ENCODE measurements at regions not wholly inside any gene's neighbourhood (a gene's known extent, or its start where the extent isn't known, plus 50 kb on each side); places are given as distances from the start of the nearest gene placed in this dataset.

DNA sequence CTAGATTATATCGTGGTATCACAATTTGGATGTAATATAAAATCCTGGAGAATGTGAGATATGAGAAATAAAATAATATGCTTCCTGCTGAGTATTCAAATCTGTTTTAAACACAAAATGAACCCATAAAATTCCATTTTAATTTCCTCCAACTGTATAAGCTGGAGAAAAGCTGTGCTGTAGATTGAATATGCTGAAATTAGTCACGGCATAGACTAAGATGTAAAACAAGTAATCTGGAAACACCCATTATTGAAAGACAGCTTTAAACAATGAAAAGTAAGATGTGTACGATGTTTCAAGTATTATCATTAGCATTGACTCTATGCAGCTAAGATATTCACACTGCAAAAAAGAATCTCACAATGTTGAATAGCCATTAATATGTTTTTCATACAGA lies 403.4 kb upstream of the BRINP3 start:
- ChIA-PET POLR2A (no interaction called here), CTCF (no interaction called here)
- no peak overlapping the region for H3K4me3 Mint-ChIP-seq
- ATAC-seq: no peak
- no peaks in the 10 kb centered on the region for H3K4me1 Mint-ChIP-seq
- H3K36me3 Mint-ChIP-seq: no peaks in the 10 kb centered on the region
- no peaks in the 10 kb centered on the region for H3K27me3 Mint-ChIP-seq (ENCODE audit: low read depth)
- H3K27ac Mint-ChIP-seq: no peak overlapping the region
- no peak for TF ChIP-seq ETV6 (CRISPR knock-in tag; IDR thresholded peaks at IDR 0.05)
- no peak for TF ChIP-seq ZNF263 (CRISPR knock-in tag; IDR thresholded peaks at IDR 0.05; ENCODE audit: low read depth)
- TF ChIP-seq NFATC4 (CRISPR knock-in tag; IDR thresholded peaks at IDR 0.05): no peak
- TF ChIP-seq SMAD4 (CRISPR knock-in tag; IDR thresholded peaks at IDR 0.05): no peak
- no peak for TF ChIP-seq ZNF671 (CRISPR knock-in tag; IDR thresholded peaks at IDR 0.05)
- TF ChIP-seq IRF2 (CRISPR knock-in tag; IDR thresholded peaks at IDR 0.05; ENCODE audit: borderline replicate concordance, low read depth): no peak
- no peak for TF ChIP-seq KAT7 (CRISPR knock-in tag; IDR thresholded peaks at IDR 0.05; ENCODE audit: borderline replicate concordance)
- TF ChIP-seq CBFB (CRISPR knock-in tag; IDR thresholded peaks at IDR 0.05; ENCODE audit: low read depth): no peak
- TF ChIP-seq TP53 (CRISPR knock-in tag; IDR thresholded peaks at IDR 0.05): no peak
- no peak for TF ChIP-seq FOXK1 (CRISPR knock-in tag; IDR thresholded peaks at IDR 0.05)
- no peak for TF ChIP-seq NR1H2 (CRISPR knock-in tag; IDR thresholded peaks at IDR 0.05)
- TF ChIP-seq, protein P1, sequence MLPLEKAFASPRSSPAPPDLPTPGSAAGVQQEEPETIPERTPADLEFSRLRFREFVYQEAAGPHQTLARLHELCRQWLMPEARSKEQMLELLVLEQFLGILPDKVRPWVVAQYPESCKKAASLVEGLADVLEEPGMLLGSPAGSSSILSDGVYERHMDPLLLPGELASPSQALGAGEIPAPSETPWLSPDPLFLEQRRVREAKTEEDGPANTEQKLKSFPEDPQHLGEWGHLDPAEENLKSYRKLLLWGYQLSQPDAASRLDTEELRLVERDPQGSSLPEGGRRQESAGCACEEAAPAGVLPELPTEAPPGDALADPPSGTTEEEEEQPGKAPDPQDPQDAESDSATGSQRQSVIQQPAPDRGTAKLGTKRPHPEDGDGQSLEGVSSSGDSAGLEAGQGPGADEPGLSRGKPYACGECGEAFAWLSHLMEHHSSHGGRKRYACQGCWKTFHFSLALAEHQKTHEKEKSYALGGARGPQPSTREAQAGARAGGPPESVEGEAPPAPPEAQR (CRISPR knock-in tag; IDR thresholded peaks at IDR 0.05): no peak
- no peak for TF ChIP-seq ZNF138 (CRISPR knock-in tag; conservative IDR thresholded peaks at IDR 0.05)
- TF ChIP-seq, protein P2, sequence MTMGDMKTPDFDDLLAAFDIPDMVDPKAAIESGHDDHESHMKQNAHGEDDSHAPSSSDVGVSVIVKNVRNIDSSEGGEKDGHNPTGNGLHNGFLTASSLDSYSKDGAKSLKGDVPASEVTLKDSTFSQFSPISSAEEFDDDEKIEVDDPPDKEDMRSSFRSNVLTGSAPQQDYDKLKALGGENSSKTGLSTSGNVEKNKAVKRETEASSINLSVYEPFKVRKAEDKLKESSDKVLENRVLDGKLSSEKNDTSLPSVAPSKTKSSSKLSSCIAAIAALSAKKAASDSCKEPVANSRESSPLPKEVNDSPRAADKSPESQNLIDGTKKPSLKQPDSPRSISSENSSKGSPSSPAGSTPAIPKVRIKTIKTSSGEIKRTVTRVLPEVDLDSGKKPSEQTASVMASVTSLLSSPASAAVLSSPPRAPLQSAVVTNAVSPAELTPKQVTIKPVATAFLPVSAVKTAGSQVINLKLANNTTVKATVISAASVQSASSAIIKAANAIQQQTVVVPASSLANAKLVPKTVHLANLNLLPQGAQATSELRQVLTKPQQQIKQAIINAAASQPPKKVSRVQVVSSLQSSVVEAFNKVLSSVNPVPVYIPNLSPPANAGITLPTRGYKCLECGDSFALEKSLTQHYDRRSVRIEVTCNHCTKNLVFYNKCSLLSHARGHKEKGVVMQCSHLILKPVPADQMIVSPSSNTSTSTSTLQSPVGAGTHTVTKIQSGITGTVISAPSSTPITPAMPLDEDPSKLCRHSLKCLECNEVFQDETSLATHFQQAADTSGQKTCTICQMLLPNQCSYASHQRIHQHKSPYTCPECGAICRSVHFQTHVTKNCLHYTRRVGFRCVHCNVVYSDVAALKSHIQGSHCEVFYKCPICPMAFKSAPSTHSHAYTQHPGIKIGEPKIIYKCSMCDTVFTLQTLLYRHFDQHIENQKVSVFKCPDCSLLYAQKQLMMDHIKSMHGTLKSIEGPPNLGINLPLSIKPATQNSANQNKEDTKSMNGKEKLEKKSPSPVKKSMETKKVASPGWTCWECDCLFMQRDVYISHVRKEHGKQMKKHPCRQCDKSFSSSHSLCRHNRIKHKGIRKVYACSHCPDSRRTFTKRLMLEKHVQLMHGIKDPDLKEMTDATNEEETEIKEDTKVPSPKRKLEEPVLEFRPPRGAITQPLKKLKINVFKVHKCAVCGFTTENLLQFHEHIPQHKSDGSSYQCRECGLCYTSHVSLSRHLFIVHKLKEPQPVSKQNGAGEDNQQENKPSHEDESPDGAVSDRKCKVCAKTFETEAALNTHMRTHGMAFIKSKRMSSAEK (CRISPR knock-in tag; IDR thresholded peaks at IDR 0.05; ENCODE audit: borderline replicate concordance): no peak
- no peak for TF ChIP-seq CREB1 (CRISPR knock-in tag; IDR thresholded peaks at IDR 0.05)
- no peak for TF ChIP-seq NR3C1 (CRISPR knock-in tag; conservative IDR thresholded peaks at IDR 0.05; ENCODE audit: low read depth)
- DNase-seq (ENCODE audit: low spot score): no peak
- H3K9me3 Mint-ChIP-seq: no peaks in the 10 kb centered on the region

DNA sequence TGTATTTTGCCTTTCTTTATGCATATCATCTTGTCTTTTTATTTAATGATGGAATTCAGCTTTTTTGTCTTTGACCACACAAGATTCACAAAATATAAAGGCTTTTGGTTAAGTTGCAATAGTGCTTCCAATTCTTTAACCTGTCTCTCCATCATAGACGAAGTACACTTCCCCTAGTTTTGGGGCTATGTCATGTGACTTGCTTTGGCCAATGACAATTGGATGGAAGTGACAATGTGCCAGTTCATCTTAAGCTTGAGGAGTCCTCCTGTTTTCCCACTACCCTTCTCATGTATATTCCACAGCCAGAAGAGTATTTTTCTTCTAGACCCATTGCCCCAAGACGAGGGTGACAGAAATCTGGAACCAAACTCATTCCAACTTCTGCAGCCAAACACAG lies 419.6 kb upstream of the BRINP3 start:
- DNase-seq (ENCODE audit: low spot score): no peak
- TF ChIP-seq NFATC4 (CRISPR knock-in tag; IDR thresholded peaks at IDR 0.05): no peak
- CTCF ChIA-PET: no interaction called here
- H3K4me1 Mint-ChIP-seq: no peaks in the 10 kb centered on the region
- H3K4me3 Mint-ChIP-seq: no peak overlapping the region
- ATAC-seq: no peak
- no peaks in the 10 kb centered on the region for H3K36me3 Mint-ChIP-seq
- H3K27ac Mint-ChIP-seq: no peak overlapping the region
- POLR2A ChIA-PET: no interaction called here
- H3K27me3 Mint-ChIP-seq (ENCODE audit: low read depth): no peaks in the 10 kb centered on the region
- H3K9me3 Mint-ChIP-seq: peaks cover 8% of the 10 kb centered on the region; the same call in 1 of the 2 replicates

DNA sequence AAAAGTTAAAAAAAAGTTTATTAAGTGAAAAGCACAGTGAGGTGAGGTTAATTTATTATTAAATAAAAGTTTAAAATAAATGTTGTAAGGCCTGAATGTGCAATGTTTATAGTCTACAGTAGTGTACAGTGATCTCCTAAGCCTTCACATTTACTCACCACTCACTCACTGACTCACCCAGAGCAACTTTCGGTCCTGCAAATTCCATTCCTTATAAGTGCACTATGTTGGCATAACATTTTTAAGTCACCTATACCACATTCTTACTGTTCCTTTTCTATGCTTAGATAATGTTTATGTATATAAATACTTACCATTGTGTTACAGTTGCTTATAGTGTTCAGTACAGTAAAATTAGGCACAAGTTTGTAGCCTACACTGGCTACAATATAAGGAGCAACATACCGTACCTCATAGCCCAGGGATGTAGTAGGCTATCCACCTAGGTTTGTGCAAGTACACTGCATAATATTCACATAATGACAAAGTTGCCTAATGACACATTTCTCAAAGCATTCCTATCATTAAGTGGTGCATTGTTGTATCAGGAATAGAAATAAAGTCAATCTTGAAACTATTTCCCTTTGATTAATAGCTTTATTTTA lies 426.5 kb upstream of the BRINP3 start:
- no peak for DNase-seq (ENCODE audit: low spot score)
- ATAC-seq: no peak
- TF ChIP-seq TEAD4 (CRISPR knock-in tag; IDR thresholded peaks at IDR 0.05) (no peak), ESRRA (CRISPR knock-in tag; IDR thresholded peaks at IDR 0.05; ENCODE audit: borderline replicate concordance) (no peak), EMX1 (CRISPR knock-in tag; IDR thresholded peaks at IDR 0.05) (no peak), NR3C1 (CRISPR knock-in tag; conservative IDR thresholded peaks at IDR 0.05; ENCODE audit: low read depth) (no peak)
- TF ChIP-seq, protein P3, sequence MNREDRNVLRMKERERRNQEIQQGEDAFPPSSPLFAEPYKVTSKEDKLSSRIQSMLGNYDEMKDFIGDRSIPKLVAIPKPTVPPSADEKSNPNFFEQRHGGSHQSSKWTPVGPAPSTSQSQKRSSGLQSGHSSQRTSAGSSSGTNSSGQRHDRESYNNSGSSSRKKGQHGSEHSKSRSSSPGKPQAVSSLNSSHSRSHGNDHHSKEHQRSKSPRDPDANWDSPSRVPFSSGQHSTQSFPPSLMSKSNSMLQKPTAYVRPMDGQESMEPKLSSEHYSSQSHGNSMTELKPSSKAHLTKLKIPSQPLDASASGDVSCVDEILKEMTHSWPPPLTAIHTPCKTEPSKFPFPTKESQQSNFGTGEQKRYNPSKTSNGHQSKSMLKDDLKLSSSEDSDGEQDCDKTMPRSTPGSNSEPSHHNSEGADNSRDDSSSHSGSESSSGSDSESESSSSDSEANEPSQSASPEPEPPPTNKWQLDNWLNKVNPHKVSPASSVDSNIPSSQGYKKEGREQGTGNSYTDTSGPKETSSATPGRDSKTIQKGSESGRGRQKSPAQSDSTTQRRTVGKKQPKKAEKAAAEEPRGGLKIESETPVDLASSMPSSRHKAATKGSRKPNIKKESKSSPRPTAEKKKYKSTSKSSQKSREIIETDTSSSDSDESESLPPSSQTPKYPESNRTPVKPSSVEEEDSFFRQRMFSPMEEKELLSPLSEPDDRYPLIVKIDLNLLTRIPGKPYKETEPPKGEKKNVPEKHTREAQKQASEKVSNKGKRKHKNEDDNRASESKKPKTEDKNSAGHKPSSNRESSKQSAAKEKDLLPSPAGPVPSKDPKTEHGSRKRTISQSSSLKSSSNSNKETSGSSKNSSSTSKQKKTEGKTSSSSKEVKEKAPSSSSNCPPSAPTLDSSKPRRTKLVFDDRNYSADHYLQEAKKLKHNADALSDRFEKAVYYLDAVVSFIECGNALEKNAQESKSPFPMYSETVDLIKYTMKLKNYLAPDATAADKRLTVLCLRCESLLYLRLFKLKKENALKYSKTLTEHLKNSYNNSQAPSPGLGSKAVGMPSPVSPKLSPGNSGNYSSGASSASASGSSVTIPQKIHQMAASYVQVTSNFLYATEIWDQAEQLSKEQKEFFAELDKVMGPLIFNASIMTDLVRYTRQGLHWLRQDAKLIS (CRISPR knock-in tag; IDR thresholded peaks at IDR 0.05; ENCODE audit: borderline replicate concordance): no peak
- TF ChIP-seq, protein P4, sequence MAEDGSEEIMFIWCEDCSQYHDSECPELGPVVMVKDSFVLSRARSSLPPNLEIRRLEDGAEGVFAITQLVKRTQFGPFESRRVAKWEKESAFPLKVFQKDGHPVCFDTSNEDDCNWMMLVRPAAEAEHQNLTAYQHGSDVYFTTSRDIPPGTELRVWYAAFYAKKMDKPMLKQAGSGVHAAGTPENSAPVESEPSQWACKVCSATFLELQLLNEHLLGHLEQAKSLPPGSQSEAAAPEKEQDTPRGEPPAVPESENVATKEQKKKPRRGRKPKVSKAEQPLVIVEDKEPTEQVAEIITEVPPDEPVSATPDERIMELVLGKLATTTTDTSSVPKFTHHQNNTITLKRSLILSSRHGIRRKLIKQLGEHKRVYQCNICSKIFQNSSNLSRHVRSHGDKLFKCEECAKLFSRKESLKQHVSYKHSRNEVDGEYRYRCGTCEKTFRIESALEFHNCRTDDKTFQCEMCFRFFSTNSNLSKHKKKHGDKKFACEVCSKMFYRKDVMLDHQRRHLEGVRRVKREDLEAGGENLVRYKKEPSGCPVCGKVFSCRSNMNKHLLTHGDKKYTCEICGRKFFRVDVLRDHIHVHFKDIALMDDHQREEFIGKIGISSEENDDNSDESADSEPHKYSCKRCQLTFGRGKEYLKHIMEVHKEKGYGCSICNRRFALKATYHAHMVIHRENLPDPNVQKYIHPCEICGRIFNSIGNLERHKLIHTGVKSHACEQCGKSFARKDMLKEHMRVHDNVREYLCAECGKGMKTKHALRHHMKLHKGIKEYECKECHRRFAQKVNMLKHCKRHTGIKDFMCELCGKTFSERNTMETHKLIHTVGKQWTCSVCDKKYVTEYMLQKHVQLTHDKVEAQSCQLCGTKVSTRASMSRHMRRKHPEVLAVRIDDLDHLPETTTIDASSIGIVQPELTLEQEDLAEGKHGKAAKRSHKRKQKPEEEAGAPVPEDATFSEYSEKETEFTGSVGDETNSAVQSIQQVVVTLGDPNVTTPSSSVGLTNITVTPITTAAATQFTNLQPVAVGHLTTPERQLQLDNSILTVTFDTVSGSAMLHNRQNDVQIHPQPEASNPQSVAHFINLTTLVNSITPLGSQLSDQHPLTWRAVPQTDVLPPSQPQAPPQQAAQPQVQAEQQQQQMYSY (CRISPR knock-in tag; IDR thresholded peaks at IDR 0.05): no peak

More for the DNA sequence above, 426.5 kb upstream of the BRINP3 start:
- Mint-ChIP-seq H3K9me3 (no peaks in the 10 kb centered on the region), H3K27ac (no peak overlapping the region), H3K4me3 (no peak overlapping the region), H3K4me1 (no peaks in the 10 kb centered on the region), H3K27me3 (ENCODE audit: low read depth) (no peaks in the 10 kb centered on the region), H3K36me3 (no peaks in the 10 kb centered on the region)
- ChIA-PET CTCF (no interaction called here), POLR2A (no interaction called here)
